HepG2 (cell line): ENCODE measurements at regions not wholly inside any gene's neighbourhood (a gene's known extent, or its start where the extent isn't known, plus 50 kb on each side); places are given as distances from the start of the nearest gene placed in this dataset.
A peak's percentile ranks its signal among the peaks of the same experiment; 100 is the strongest.

Source experiments
- ATAC-seq: fragments of 200-7000 bp; cut with Tn5 transposase; 3 replicates; pipeline ENCODE4 v1.9.1; 2020; ENCODE audit warnings: mild to moderate bottlenecking, moderate library complexity
- BruUV-seq: library from RNA; stranded (reverse); fragments of 400-500 nt; replicated peaks from 2 replicates; lab custom pipeline; 2021; lab: Mats Ljungman, UMichigan
- CTCF ChIA-PET: fragments of 300-600 bp; formaldehyde crosslinking; extraction: SDS; loops from one replicate; lab custom pipeline; 2021; ENCODE audit warnings: low total read pairs, inconsistent platforms, low intra/inter-chr PET ratio; lab: Yijun Ruan, JAX
- POLR2A ChIA-PET: fragments of 350-600 bp; sonication (Branson Sonifier 250); formaldehyde crosslinking; loops from one replicate; lab custom pipeline; 2020; ENCODE audit warnings: antibody characterized with exemption, inconsistent platforms; lab: Yijun Ruan, JAX
- DNase-seq: peaks from one replicate; pipeline ENCODE4 v3.0.0-alpha.2; 2015; ENCODE audit warnings: low spot score
- FAIRE-seq: peaks from 3 replicates; lab custom pipeline; 2011; peaks lifted over from hg19 to GRCh38; lab: Jason Lieb, UNC
- H2AFZ ChIP-seq: one replicate; pipeline ENCODE4 v1.6.1; 2011; ENCODE audit warnings: low read length, inconsistent platforms
- H3K27ac ChIP-seq: fragments of 300-600 bp; 3 replicates; pipeline ENCODE4 v1.8.0; 2011; ENCODE audit warnings: mixed run types, mild to moderate bottlenecking, mixed read lengths, low read length, inconsistent platforms; ENCODE audit not compliant: insufficient read depth; ENCODE audit errors: extremely low read length
- H3K27me3 ChIP-seq, 2 experiments: fragments of 200-600 bp in 1 of 2; 2 replicates in 1 of 2; 3 replicates in 1 of 2; pipeline versions ENCODE4 v1.6.0 to v1.8.0; 2011; ENCODE audit warnings: low read length in 2 of 2, mild to moderate bottlenecking in 2 of 2, moderate library complexity in 2 of 2, inconsistent platforms in 1 of 2; ENCODE audit not compliant: insufficient read depth in 2 of 2, control insufficient read depth in 1 of 2
- H3K36me3 ChIP-seq, 2 experiments: fragments of 200-600 bp in 1 of 2; replicated peaks in 1 of 2; 2 replicates in 1 of 2; 3 replicates in 1 of 2; pipeline versions ENCODE4 v1.5.1 to v1.8.0; 2011; ENCODE audit warnings: low read length in 2 of 2, inconsistent platforms in 1 of 2; ENCODE audit not compliant: insufficient read depth in 2 of 2, control insufficient read depth in 1 of 2
- H3K4me1 ChIP-seq: 2 replicates; pipeline ENCODE4 v1.5.1; 2012; ENCODE audit warnings: low read length, inconsistent platforms; ENCODE audit not compliant: insufficient read depth
- H3K4me2 ChIP-seq: 2 replicates; pipeline ENCODE4 v1.6.0; 2011; ENCODE audit warnings: low read depth, low read length, inconsistent platforms
- H3K4me3 ChIP-seq, 3 experiments: fragments of 200-600 bp in 1 of 3; sonication (generic), shearing (Covaris generic) in 1 of 3; replicated peaks in 1 of 3; 2 replicates each; pipeline ENCODE4 v1.5.1; 2011 to 2016; ENCODE audit warnings: low read length in 3 of 3, inconsistent platforms in 2 of 3, low read depth in 2 of 3, mild to moderate bottlenecking in 2 of 3, control low read depth in 1 of 3, mixed read lengths in 1 of 3; ENCODE audit not compliant: insufficient read depth in 1 of 3
- H3K79me2 ChIP-seq: one replicate; pipeline ENCODE4 v1.6.1; 2011; ENCODE audit warnings: low read length, inconsistent platforms; ENCODE audit not compliant: insufficient read depth
- H3K9ac ChIP-seq: 2 replicates; pipeline ENCODE4 v1.6.0; 2011; ENCODE audit warnings: mild to moderate bottlenecking, low read depth, low read length, inconsistent platforms; ENCODE audit not compliant: insufficient read depth
- H3K9me3 ChIP-seq: 2 replicates; pipeline ENCODE4 v1.5.1; 2012; ENCODE audit warnings: mild to moderate bottlenecking, low read length
- H4K20me1 ChIP-seq: 2 replicates; pipeline ENCODE4 v1.6.0; 2011; ENCODE audit warnings: inconsistent platforms, mild to moderate bottlenecking, low read length, moderate library complexity; ENCODE audit not compliant: insufficient read depth
- MAFK ChIP-seq, 2 experiments: IDR thresholded peaks in 1 of 2; conservative IDR thresholded peaks in 1 of 2; 2 replicates each; pipeline ENCODE4 v1.6.1; 2011; ENCODE audit warnings: improper control_type of control experiment in 2 of 2, low read length in 2 of 2
- ZSCAN12 ChIP-seq: sonication (generic); formaldehyde crosslinking; IDR thresholded peaks from 2 replicates; pipeline ENCODE4 v1.9.0; 2021; ENCODE audit warnings: mild to moderate bottlenecking, missing genetic modification reagents
- WGBS: methylation state at CpG from one replicate; pipeline ENCODE4 v1.1.6; 2017; ENCODE audit warnings: low lambda C conversion rate; 5-methylcytosine and 5-hydroxymethylcytosine counted together
- in situ Hi-C: cut with HindIII; loops from 2 replicates; pipeline ENCODE4 v1.10.0; 2017; ENCODE audit warnings: low pct_unique_long_range_greater_than_20kb; ENCODE audit not compliant: extremely low pct_ligation_motif_present
- intact Hi-C: fragments of 100-400 bp; cut with micrococcal nuclease; formaldehyde crosslinking; loops from one replicate; pipeline ENCODE4 v1.10.0; 2022; ENCODE audit not compliant: unreplicated experiment
- TF ChIP-seq, protein P1 (sequence below): sonication (generic); formaldehyde crosslinking; IDR thresholded peaks from 2 replicates; pipeline ENCODE4 v1.4.0; 2020; ENCODE audit warnings: missing genetic modification reagents, mild to moderate bottlenecking, borderline replicate concordance
- TF ChIP-seq, protein P2 (sequence below): fragments of 450-650 bp; IDR thresholded peaks from 2 replicates; pipeline ENCODE4 v1.6.1; 2016
- TF ChIP-seq, protein P3 (sequence below): sonication (generic); formaldehyde crosslinking; IDR thresholded peaks from 2 replicates; pipeline ENCODE4 v1.4.0; 2020; ENCODE audit warnings: missing genetic modification reagents, borderline replicate concordance

DNA sequence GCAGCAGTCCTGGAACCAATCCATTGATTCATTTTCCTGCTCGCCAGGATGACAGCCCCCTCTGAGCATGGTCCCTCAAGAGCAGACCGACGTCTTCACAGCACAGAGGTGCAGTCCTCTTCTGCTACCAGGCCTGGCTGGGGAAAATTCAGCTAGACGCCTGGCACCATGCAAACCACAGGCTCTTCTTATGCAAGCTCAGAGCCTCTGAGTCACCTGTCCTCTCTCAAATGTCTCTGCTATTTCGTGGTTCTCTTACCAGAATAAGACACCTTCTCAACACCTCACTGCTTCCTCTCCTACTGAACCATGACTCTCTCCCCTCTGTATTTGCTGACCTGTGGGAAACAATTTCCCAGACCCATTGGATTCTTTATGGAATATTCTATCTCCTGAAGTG, 79.8 kb upstream of the CYRIA start:
- WGBS: 9% methylated on average over 5 of the region's 5 CpGs
- no peak for DNase-seq
- TF ChIP-seq, protein P1, sequence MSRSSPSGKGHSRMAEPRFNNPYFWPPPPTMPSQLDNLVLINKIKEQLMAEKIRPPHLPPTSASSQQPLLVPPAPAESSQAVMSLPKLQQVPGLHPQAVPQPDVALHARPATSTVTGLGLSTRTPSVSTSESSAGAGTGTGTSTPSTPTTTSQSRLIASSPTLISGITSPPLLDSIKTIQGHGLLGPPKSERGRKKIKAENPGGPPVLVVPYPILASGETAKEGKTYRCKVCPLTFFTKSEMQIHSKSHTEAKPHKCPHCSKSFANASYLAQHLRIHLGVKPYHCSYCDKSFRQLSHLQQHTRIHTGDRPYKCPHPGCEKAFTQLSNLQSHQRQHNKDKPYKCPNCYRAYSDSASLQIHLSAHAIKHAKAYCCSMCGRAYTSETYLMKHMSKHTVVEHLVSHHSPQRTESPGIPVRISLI (CRISPR knock-in tag): no peak
- TF ChIP-seq ZSCAN12 (CRISPR knock-in tag) (no peak), MAFK (conservative IDR thresholded peaks at IDR 0.05 in 1 of 2, IDR thresholded peaks at IDR 0.05 in 1 of 2; ENCODE audit: low read length in 2 of 2) (peak; percentile 17 to 25; a peak in 1 of 4 replicates)
- TF ChIP-seq, protein P2, sequence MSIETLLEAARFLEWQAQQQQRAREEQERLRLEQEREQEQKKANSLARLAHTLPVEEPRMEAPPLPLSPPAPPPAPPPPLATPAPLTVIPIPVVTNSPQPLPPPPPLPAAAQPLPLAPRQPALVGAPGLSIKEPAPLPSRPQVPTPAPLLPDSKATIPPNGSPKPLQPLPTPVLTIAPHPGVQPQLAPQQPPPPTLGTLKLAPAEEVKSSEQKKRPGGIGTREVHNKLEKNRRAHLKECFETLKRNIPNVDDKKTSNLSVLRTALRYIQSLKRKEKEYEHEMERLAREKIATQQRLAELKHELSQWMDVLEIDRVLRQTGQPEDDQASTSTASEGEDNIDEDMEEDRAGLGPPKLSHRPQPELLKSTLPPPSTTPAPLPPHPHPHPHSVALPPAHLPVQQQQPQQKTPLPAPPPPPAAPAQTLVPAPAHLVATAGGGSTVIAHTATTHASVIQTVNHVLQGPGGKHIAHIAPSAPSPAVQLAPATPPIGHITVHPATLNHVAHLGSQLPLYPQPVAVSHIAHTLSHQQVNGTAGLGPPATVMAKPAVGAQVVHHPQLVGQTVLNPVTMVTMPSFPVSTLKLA: no peak
- TF ChIP-seq, protein P3, sequence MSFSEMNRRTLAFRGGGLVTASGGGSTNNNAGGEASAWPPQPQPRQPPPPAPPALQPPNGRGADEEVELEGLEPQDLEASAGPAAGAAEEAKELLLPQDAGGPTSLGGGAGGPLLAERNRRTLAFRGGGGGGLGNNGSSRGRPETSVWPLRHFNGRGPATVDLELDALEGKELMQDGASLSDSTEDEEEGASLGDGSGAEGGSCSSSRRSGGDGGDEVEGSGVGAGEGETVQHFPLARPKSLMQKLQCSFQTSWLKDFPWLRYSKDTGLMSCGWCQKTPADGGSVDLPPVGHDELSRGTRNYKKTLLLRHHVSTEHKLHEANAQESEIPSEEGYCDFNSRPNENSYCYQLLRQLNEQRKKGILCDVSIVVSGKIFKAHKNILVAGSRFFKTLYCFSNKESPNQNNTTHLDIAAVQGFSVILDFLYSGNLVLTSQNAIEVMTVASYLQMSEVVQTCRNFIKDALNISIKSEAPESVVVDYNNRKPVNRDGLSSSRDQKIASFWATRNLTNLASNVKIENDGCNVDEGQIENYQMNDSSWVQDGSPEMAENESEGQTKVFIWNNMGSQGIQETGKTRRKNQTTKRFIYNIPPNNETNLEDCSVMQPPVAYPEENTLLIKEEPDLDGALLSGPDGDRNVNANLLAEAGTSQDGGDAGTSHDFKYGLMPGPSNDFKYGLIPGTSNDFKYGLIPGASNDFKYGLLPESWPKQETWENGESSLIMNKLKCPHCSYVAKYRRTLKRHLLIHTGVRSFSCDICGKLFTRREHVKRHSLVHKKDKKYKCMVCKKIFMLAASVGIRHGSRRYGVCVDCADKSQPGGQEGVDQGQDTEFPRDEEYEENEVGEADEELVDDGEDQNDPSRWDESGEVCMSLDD: no peak

More for the DNA sequence above, 79.8 kb upstream of the CYRIA start:
- no peak overlapping the region for H3K4me3 ChIP-seq
- no peaks in the 10 kb centered on the region for H3K36me3 ChIP-seq
- H3K27me3 ChIP-seq: no peaks in the 10 kb centered on the region
- H2AFZ ChIP-seq: no peak overlapping the region
- no peaks in the 10 kb centered on the region for H3K9me3 ChIP-seq
- ATAC-seq (no peak), FAIRE-seq (no peak)
- H3K9ac ChIP-seq: no peak overlapping the region
- CTCF ChIA-PET: no interaction called here
- no peak overlapping the region for H3K27ac ChIP-seq
- H3K4me2 ChIP-seq: no peak overlapping the region
- no peaks in the 10 kb centered on the region for H4K20me1 ChIP-seq
- no peaks in the 10 kb centered on the region for H3K79me2 ChIP-seq
- no peaks in the 10 kb centered on the region for H3K4me1 ChIP-seq
- POLR2A ChIA-PET: no interaction called here
- in situ Hi-C loops (no loop called here), intact Hi-C loops (no loop called here)
- no TSS peak for BruUV-seq
